ENCODE measurements at regions not wholly inside any gene's neighbourhood (a gene's known extent, or its start where the extent isn't known, plus 50 kb on each side); places are given as distances from the start of the nearest gene placed in this dataset.

GRCh38 chr4:187227907-187228704 lies 504.4 kb upstream of the FAT1 start:
- TF ChIP-seq, protein P1, sequence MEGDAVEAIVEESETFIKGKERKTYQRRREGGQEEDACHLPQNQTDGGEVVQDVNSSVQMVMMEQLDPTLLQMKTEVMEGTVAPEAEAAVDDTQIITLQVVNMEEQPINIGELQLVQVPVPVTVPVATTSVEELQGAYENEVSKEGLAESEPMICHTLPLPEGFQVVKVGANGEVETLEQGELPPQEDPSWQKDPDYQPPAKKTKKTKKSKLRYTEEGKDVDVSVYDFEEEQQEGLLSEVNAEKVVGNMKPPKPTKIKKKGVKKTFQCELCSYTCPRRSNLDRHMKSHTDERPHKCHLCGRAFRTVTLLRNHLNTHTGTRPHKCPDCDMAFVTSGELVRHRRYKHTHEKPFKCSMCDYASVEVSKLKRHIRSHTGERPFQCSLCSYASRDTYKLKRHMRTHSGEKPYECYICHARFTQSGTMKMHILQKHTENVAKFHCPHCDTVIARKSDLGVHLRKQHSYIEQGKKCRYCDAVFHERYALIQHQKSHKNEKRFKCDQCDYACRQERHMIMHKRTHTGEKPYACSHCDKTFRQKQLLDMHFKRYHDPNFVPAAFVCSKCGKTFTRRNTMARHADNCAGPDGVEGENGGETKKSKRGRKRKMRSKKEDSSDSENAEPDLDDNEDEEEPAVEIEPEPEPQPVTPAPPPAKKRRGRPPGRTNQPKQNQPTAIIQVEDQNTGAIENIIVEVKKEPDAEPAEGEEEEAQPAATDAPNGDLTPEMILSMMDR (IDR thresholded peaks at IDR 0.05) = no peak
- TF ChIP-seq POLR2A (IDR thresholded peaks at IDR 0.05) = no peak
- TF ChIP-seq POLR2AphosphoS5 (IDR thresholded peaks at IDR 0.05; ENCODE audit: insufficient read depth in 1 of 2, low read depth in 1 of 2) = no peak
- no peaks in the 10 kb centered on the region for H3K9me3 ChIP-seq
- intact Hi-C loops (cut with DNase I) = no loop called here
- H3K4me1 ChIP-seq = no peaks in the 10 kb centered on the region
- no peak overlapping the region for H3K4me3 ChIP-seq
- no peak overlapping the region for H3K27ac ChIP-seq
- no peaks in the 10 kb centered on the region for H3K27me3 ChIP-seq
- no peak for DNase-seq (ENCODE audit: extremely low spot score in 2 of 2)
- H3K36me3 ChIP-seq = no peaks in the 10 kb centered on the region

GRCh38 chr4:187232196-187232595 lies 508.5 kb upstream of the FAT1 start:
- no peaks in the 10 kb centered on the region for H3K4me1 ChIP-seq
- no peaks in the 10 kb centered on the region for H3K27me3 ChIP-seq
- H3K27ac ChIP-seq = no peak overlapping the region
- TF ChIP-seq, protein P1 (IDR thresholded peaks at IDR 0.05) = no peak
- no peak for TF ChIP-seq POLR2A (IDR thresholded peaks at IDR 0.05)
- TF ChIP-seq POLR2AphosphoS5 (IDR thresholded peaks at IDR 0.05; ENCODE audit: insufficient read depth in 1 of 2, low read depth in 1 of 2) = no peak
- H3K4me3 ChIP-seq = no peak overlapping the region
- intact Hi-C loops (cut with DNase I) = no loop called here
- no peak for DNase-seq (ENCODE audit: extremely low spot score in 2 of 2)
- H3K36me3 ChIP-seq = no peaks in the 10 kb centered on the region
- no peaks in the 10 kb centered on the region for H3K9me3 ChIP-seq

DNA sequence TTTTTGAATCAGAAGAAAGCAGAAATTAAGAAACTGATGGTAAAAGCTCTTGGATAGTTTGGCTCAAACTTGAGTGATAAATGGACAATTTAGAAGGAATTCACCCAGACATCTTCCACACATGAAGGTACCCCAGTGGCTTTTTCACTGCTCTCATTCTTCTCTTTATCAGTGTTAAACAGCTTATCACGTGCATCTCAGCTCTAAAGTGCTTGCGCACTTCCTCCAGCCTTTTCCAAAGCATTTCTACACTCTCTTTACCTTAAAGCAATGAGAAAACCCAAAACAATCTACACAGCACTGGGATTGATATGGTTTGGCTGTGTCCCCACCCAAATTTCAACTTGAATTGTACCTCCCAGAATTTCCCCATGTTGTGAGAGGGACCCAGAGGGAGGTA lies 509.1 kb upstream of the FAT1 start:
- Histone ChIP-seq H3K4me1 (no peaks in the 10 kb centered on the region), H3K27ac (no peak overlapping the region), H3K9me3 (no peaks in the 10 kb centered on the region), H3K27me3 (no peaks in the 10 kb centered on the region), H3K36me3 (no peaks in the 10 kb centered on the region), H3K4me3 (no peak overlapping the region)
- intact Hi-C loops (cut with DNase I) = no loop called here
- DNase-seq (ENCODE audit: extremely low spot score in 2 of 2) = no peak
- TF ChIP-seq, protein P1 (IDR thresholded peaks at IDR 0.05) = no peak
- no peak for TF ChIP-seq POLR2A (IDR thresholded peaks at IDR 0.05)
- TF ChIP-seq POLR2AphosphoS5 (IDR thresholded peaks at IDR 0.05; ENCODE audit: insufficient read depth in 1 of 2, low read depth in 1 of 2) = no peak

GRCh38 chr4:187235456-187236170 lies 512.0 kb upstream of the FAT1 start:
- Histone ChIP-seq H3K36me3 (no peaks in the 10 kb centered on the region), H3K4me3 (no peak overlapping the region), H3K27ac (no peak overlapping the region), H3K4me1 (no peaks in the 10 kb centered on the region), H3K9me3 (no peaks in the 10 kb centered on the region), H3K27me3 (no peaks in the 10 kb centered on the region)
- TF ChIP-seq, protein P1 (IDR thresholded peaks at IDR 0.05) = no peak
- TF ChIP-seq POLR2AphosphoS5 (IDR thresholded peaks at IDR 0.05; ENCODE audit: insufficient read depth in 1 of 2, low read depth in 1 of 2) (no peak), POLR2A (IDR thresholded peaks at IDR 0.05) (no peak)
- DNase-seq (ENCODE audit: extremely low spot score in 2 of 2) = no peak
- intact Hi-C loops (cut with DNase I) = no loop called here
